ENCODE measurements at regions not wholly inside any gene's neighbourhood (a gene's known extent, or its start where the extent isn't known, plus 50 kb on each side); places are given as distances from the start of the nearest gene placed in this dataset.

DNA sequence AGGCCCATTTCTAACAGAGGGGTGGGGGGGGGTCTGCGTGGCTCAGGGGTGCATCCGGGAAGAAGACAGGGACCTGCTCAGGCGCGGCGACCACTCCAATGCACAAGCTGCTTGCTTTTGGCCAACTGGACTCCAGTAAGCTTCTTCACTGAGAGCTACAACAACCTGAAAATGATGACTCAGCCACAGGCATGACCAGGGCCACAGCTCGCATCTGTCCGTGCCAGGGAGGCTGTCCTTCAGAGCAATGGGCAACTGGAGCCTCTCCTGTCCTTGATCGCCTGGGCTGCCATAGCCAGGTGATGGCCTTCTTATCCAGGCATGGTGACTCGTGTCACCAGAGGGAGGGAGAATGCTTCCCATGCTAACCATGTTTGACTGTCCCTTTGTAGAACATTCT is 81.6 kb upstream of the RNF32 start:
- Histone ChIP-seq H3K18ac (ENCODE audit: low read length) (no peak overlapping the region), H2BK15ac (ENCODE audit: low read length) (no peak overlapping the region), H3K9me3 (replicated peaks in 1 of 2; ENCODE audit: control insufficient read depth in 2 of 2, insufficient read depth in 1 of 2, low read depth in 1 of 2, low read length in 2 of 2) (peaks cover 0 to under 1% of the 10 kb centered on the region in 2 donors), H3K36me3 (replicated peaks in 1 of 2; ENCODE audit: control insufficient read depth in 2 of 2, insufficient read depth in 2 of 2, low read length in 2 of 2) (no peaks in the 10 kb centered on the region), H2AK5ac (ENCODE audit: low read depth, low read length) (no peak overlapping the region), H3K4me3 (ENCODE audit: low read length in 2 of 2) (no peak overlapping the region), H3K4me1 (ENCODE audit: control insufficient read depth in 2 of 2, insufficient read depth in 1 of 2, low read depth in 1 of 2, low read length in 2 of 2) (no peaks in the 10 kb centered on the region), H3K23ac (ENCODE audit: low read depth, low read length, poor library complexity) (no peak overlapping the region), H3K79me1 (ENCODE audit: low read depth, low read length) (no peaks in the 10 kb centered on the region), H2BK120ac (ENCODE audit: low read depth, low read length) (no peak overlapping the region), H3K27ac (replicated peaks; ENCODE audit: low read length) (no peak overlapping the region), H4K8ac (ENCODE audit: low read depth, low read length) (no peak overlapping the region), H2BK5ac (ENCODE audit: low read length) (no peak overlapping the region), H2BK12ac (ENCODE audit: low read length) (no peak overlapping the region), H2AFZ (ENCODE audit: low read length) (no peak overlapping the region), H3K14ac (ENCODE audit: low read length) (no peak overlapping the region), H3K27me3 (ENCODE audit: control insufficient read depth in 3 of 3, insufficient read depth in 3 of 3, low read depth in 1 of 3, low read length in 3 of 3) (no peaks in the 10 kb centered on the region), H4K91ac (ENCODE audit: low read depth, low read length, poor library complexity) (no peak overlapping the region), H3K9ac (ENCODE audit: low read depth, low read length, poor library complexity) (peak overlapping the region; percentile 12), H3K4ac (ENCODE audit: low read length) (no peak overlapping the region), H3K4me2 (ENCODE audit: insufficient read depth, low read length, poor library complexity, severe bottlenecking) (no peak overlapping the region)
- no CpG with 5 or more reads among the region's 9 CpGs for WGBS, 2 donors (ENCODE audit: extremely low coverage in 2 of 2, insufficient read length in 2 of 2, insufficient replicate concordance in 1 of 2)
- DNase-seq (ENCODE audit: low spot score), result no peak

DNA sequence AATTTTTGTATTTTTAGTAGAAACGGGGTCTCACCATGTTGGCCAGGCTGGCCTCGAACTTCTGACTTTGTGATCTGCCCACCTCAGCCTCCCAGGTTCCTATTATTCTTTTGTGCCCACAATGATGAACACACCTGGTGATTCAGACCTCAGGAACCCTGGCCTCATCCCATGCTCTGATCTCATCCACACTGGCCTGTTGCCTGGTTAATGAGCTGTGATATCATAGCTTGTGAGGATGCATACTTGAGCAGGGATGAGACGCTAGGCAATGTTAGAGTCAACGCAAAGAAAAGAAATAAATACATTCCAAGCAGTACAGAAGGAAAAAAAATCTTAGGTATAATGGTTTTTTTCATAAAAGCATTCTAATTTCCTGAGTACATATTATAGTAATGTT is 82.4 kb upstream of the RNF32 start:
- H3K27me3 ChIP-seq (ENCODE audit: control insufficient read depth in 3 of 3, insufficient read depth in 3 of 3, low read depth in 1 of 3, low read length in 3 of 3), result no peaks in the 10 kb centered on the region
- no peak overlapping the region for H2AK5ac ChIP-seq (ENCODE audit: low read depth, low read length)
- H2BK5ac ChIP-seq (ENCODE audit: low read length), result no peak overlapping the region
- no peak overlapping the region for H2BK120ac ChIP-seq (ENCODE audit: low read depth, low read length)
- H2BK12ac ChIP-seq (ENCODE audit: low read length), result no peak overlapping the region
- WGBS, 2 donors (ENCODE audit: extremely low coverage in 2 of 2, insufficient read length in 2 of 2, insufficient replicate concordance in 1 of 2), result no CpG with 5 or more reads among the region's 4 CpGs
- H3K36me3 ChIP-seq (replicated peaks in 1 of 2; ENCODE audit: control insufficient read depth in 2 of 2, insufficient read depth in 2 of 2, low read length in 2 of 2), result no peaks in the 10 kb centered on the region
- no peaks in the 10 kb centered on the region for H3K9me3 ChIP-seq (replicated peaks in 1 of 2; ENCODE audit: control insufficient read depth in 2 of 2, insufficient read depth in 1 of 2, low read depth in 1 of 2, low read length in 2 of 2)
- H3K4me1 ChIP-seq (ENCODE audit: control insufficient read depth in 2 of 2, insufficient read depth in 1 of 2, low read depth in 1 of 2, low read length in 2 of 2), result no peaks in the 10 kb centered on the region
- H3K27ac ChIP-seq (replicated peaks; ENCODE audit: low read length), result no peak overlapping the region
- DNase-seq (ENCODE audit: low spot score), result no peak
- no peak overlapping the region for H3K4me3 ChIP-seq (ENCODE audit: low read length in 2 of 2)
- H3K14ac ChIP-seq (ENCODE audit: low read length), result no peak overlapping the region
- no peak overlapping the region for H3K9ac ChIP-seq (ENCODE audit: low read depth, low read length, poor library complexity)
- H3K4me2 ChIP-seq (ENCODE audit: insufficient read depth, low read length, poor library complexity, severe bottlenecking), result no peak overlapping the region
- H4K8ac ChIP-seq (ENCODE audit: low read depth, low read length), result no peak overlapping the region
- H2AFZ ChIP-seq (ENCODE audit: low read length), result no peak overlapping the region
- H3K79me1 ChIP-seq (ENCODE audit: low read depth, low read length), result no peaks in the 10 kb centered on the region
- no peak overlapping the region for H3K18ac ChIP-seq (ENCODE audit: low read length)
- H3K4ac ChIP-seq (ENCODE audit: low read length), result no peak overlapping the region
- H2BK15ac ChIP-seq (ENCODE audit: low read length), result no peak overlapping the region
- H4K91ac ChIP-seq (ENCODE audit: low read depth, low read length, poor library complexity), result no peak overlapping the region
- no peak overlapping the region for H3K23ac ChIP-seq (ENCODE audit: low read depth, low read length, poor library complexity)

DNA sequence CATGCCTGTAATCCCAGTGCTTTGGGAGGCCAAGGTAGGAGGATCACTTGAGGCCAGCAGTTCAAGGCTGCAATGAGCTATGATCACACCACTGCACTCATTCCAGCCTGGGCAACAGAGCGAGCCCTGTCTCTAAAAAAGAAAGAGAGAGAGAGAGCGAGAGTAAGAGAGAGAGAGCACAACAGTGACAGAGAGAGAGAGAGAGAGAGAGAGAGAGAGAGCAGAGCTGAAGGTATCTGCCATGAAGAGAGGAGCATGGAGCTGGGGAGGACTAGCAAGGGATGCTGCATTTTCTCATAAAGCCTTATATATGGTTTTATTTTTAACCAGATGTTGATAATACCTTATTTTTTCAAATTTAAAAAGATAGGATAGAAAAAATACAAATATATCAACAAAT is 84.5 kb upstream of the RNF32 start:
- WGBS, 2 donors (ENCODE audit: extremely low coverage in 2 of 2, insufficient read length in 2 of 2, insufficient replicate concordance in 1 of 2), result no CpG with 5 or more reads among the region's 2 CpGs
- H3K4me3 ChIP-seq (ENCODE audit: low read length in 2 of 2), result no peak overlapping the region
- H3K14ac ChIP-seq (ENCODE audit: low read length), result no peak overlapping the region
- no peaks in the 10 kb centered on the region for H3K79me1 ChIP-seq (ENCODE audit: low read depth, low read length)
- H3K9me3 ChIP-seq (replicated peaks in 1 of 2; ENCODE audit: control insufficient read depth in 2 of 2, insufficient read depth in 1 of 2, low read depth in 1 of 2, low read length in 2 of 2), result no peaks in the 10 kb centered on the region
- H3K4ac ChIP-seq (ENCODE audit: low read length), result no peak overlapping the region
- no peak overlapping the region for H3K9ac ChIP-seq (ENCODE audit: low read depth, low read length, poor library complexity)
- H3K36me3 ChIP-seq (replicated peaks in 1 of 2; ENCODE audit: control insufficient read depth in 2 of 2, insufficient read depth in 2 of 2, low read length in 2 of 2), result no peaks in the 10 kb centered on the region
- H2BK120ac ChIP-seq (ENCODE audit: low read depth, low read length), result no peak overlapping the region
- no peak overlapping the region for H3K4me2 ChIP-seq (ENCODE audit: insufficient read depth, low read length, poor library complexity, severe bottlenecking)
- H3K27ac ChIP-seq (replicated peaks; ENCODE audit: low read length), result no peak overlapping the region
- H2AFZ ChIP-seq (ENCODE audit: low read length), result no peak overlapping the region
- DNase-seq (ENCODE audit: low spot score), result no peak
- peak overlapping the region; percentile 41 for H2BK12ac ChIP-seq (ENCODE audit: low read length)
- no peak overlapping the region for H3K23ac ChIP-seq (ENCODE audit: low read depth, low read length, poor library complexity)
- no peak overlapping the region for H3K18ac ChIP-seq (ENCODE audit: low read length)
- no peak overlapping the region for H4K8ac ChIP-seq (ENCODE audit: low read depth, low read length)
- H3K4me1 ChIP-seq (ENCODE audit: control insufficient read depth in 2 of 2, insufficient read depth in 1 of 2, low read depth in 1 of 2, low read length in 2 of 2), result no peaks in the 10 kb centered on the region
- no peak overlapping the region for H2AK5ac ChIP-seq (ENCODE audit: low read depth, low read length)
- no peak overlapping the region for H2BK15ac ChIP-seq (ENCODE audit: low read length)
- no peak overlapping the region for H4K91ac ChIP-seq (ENCODE audit: low read depth, low read length, poor library complexity)
- no peaks in the 10 kb centered on the region for H3K27me3 ChIP-seq (ENCODE audit: control insufficient read depth in 3 of 3, insufficient read depth in 3 of 3, low read depth in 1 of 3, low read length in 3 of 3)
- no peak overlapping the region for H2BK5ac ChIP-seq (ENCODE audit: low read length)

DNA sequence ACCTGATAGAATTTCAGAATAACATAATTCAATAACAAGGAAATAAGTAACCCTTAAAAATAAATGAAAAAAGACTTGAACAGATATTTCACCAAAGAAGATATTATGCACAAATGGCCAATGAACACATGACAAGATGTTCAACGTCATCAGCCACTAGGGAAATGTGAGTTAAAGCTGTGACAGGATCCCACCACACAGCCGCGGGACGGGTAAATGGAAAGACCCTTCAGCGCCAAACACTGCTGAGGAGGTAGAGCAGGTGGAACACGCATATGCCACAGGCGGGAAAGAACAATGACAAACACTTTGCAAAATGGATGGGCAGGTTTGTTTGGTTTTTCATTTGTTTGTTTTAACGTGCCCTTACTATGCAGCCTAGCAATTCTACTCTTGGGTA is 86.1 kb upstream of the RNF32 start:
- Histone ChIP-seq H3K4me3 (ENCODE audit: low read length in 2 of 2) (no peak overlapping the region), H3K36me3 (replicated peaks in 1 of 2; ENCODE audit: control insufficient read depth in 2 of 2, insufficient read depth in 2 of 2, low read length in 2 of 2) (no peaks in the 10 kb centered on the region), H3K18ac (ENCODE audit: low read length) (no peak overlapping the region), H3K27me3 (ENCODE audit: control insufficient read depth in 3 of 3, insufficient read depth in 3 of 3, low read depth in 1 of 3, low read length in 3 of 3) (no peaks in the 10 kb centered on the region), H2BK12ac (ENCODE audit: low read length) (no peak overlapping the region), H3K79me1 (ENCODE audit: low read depth, low read length) (no peaks in the 10 kb centered on the region), H3K4me2 (ENCODE audit: insufficient read depth, low read length, poor library complexity, severe bottlenecking) (no peak overlapping the region), H4K91ac (ENCODE audit: low read depth, low read length, poor library complexity) (no peak overlapping the region), H3K23ac (ENCODE audit: low read depth, low read length, poor library complexity) (no peak overlapping the region), H4K8ac (ENCODE audit: low read depth, low read length) (no peak overlapping the region), H3K4ac (ENCODE audit: low read length) (no peak overlapping the region), H2AK5ac (ENCODE audit: low read depth, low read length) (no peak overlapping the region), H3K9me3 (replicated peaks in 1 of 2; ENCODE audit: control insufficient read depth in 2 of 2, insufficient read depth in 1 of 2, low read depth in 1 of 2, low read length in 2 of 2) (peaks cover 0 to 2% of the 10 kb centered on the region in 2 donors), H3K4me1 (ENCODE audit: control insufficient read depth in 2 of 2, insufficient read depth in 1 of 2, low read depth in 1 of 2, low read length in 2 of 2) (no peaks in the 10 kb centered on the region), H2AFZ (ENCODE audit: low read length) (no peak overlapping the region), H2BK15ac (ENCODE audit: low read length) (no peak overlapping the region), H3K14ac (ENCODE audit: low read length) (no peak overlapping the region), H2BK5ac (ENCODE audit: low read length) (no peak overlapping the region), H2BK120ac (ENCODE audit: low read depth, low read length) (no peak overlapping the region), H3K9ac (ENCODE audit: low read depth, low read length, poor library complexity) (no peak overlapping the region), H3K27ac (replicated peaks; ENCODE audit: low read length) (no peak overlapping the region)
- no peak for DNase-seq (ENCODE audit: low spot score)
- no CpG with 5 or more reads among the region's 8 CpGs for WGBS, 2 donors (ENCODE audit: extremely low coverage in 2 of 2, insufficient read length in 2 of 2, insufficient replicate concordance in 1 of 2)
